Mesothelial cell of epicardium (in vitro differentiated cells): ENCODE measurements at regions not wholly inside any gene's neighbourhood (a gene's known extent, or its start where the extent isn't known, plus 50 kb on each side); places are given as distances from the start of the nearest gene placed in this dataset.

Source experiments
- DNase-seq, 2 experiments: peaks; one replicate each; pipeline ENCODE4 v3.0.0; 2021; ENCODE audit warnings: low spot score in 2 of 2; ENCODE audit not compliant: unreplicated experiment in 2 of 2
- H3K27ac Mint-ChIP-seq: 2 replicates; pipeline ENCODE4 v1.8.0; 2021; ENCODE audit warnings: mixed read lengths
- H3K27me3 Mint-ChIP-seq: 2 replicates; pipeline ENCODE4 v1.8.0; 2021; ENCODE audit warnings: low read depth, mixed read lengths
- H3K36me3 Mint-ChIP-seq: 2 replicates; pipeline ENCODE4 v1.8.0; 2021; ENCODE audit warnings: mixed read lengths
- H3K4me1 Mint-ChIP-seq: 2 replicates; pipeline ENCODE4 v1.8.0; 2021; ENCODE audit warnings: mixed read lengths
- H3K4me3 Mint-ChIP-seq: 2 replicates; pipeline ENCODE4 v1.8.0; 2021; ENCODE audit warnings: mild to moderate bottlenecking, moderate library complexity, mixed read lengths
- H3K9me3 Mint-ChIP-seq: 2 replicates; pipeline ENCODE4 v1.8.0; 2021; ENCODE audit warnings: mixed read lengths
- CTCF ChIP-seq: fragments of 200-600 bp; sonication (generic); IDR thresholded peaks from one replicate; pipeline ENCODE4 v1.5.0; 2021; ENCODE audit warnings: antibody characterized with exemption; ENCODE audit not compliant: unreplicated experiment

GRCh38 chr16:50991006-50991405, 160.1 kb downstream of the SALL1 start:
- no peak for DNase-seq
- Mint-ChIP-seq H3K36me3 (no peaks in the 10 kb centered on the region), H3K27ac (no peak overlapping the region), H3K4me1 (no peaks in the 10 kb centered on the region), H3K27me3 (peaks cover 3% of the 10 kb centered on the region), H3K9me3 (peaks cover 4% of the 10 kb centered on the region), H3K4me3 (no peak overlapping the region)
- no peak for TF ChIP-seq CTCF

- H3K36me3 Mint-ChIP-seq, result no peaks in the 10 kb centered on the region
These were observed 162.0 kb downstream of the SALL1 start for GRCh38 chr16:50989047-50989446.

GRCh38 chr16:50988441-50988840, 162.6 kb downstream of the SALL1 start:
- Mint-ChIP-seq H3K27ac (no peak overlapping the region), H3K36me3 (no peaks in the 10 kb centered on the region), H3K4me3 (no peak overlapping the region), H3K4me1 (no peaks in the 10 kb centered on the region), H3K9me3 (peaks cover 4% of the 10 kb centered on the region), H3K27me3 (no peaks in the 10 kb centered on the region)
- no peak for DNase-seq
- no peak for TF ChIP-seq CTCF

More at GRCh38 chr16:50989047-50989446, 162.0 kb downstream of the SALL1 start:
- H3K27ac Mint-ChIP-seq, result no peak overlapping the region
- no peak overlapping the region for H3K4me3 Mint-ChIP-seq
- H3K27me3 Mint-ChIP-seq, result no peaks in the 10 kb centered on the region
- no peak for TF ChIP-seq CTCF
- no peaks in the 10 kb centered on the region for H3K4me1 Mint-ChIP-seq
- H3K9me3 Mint-ChIP-seq, result peaks cover 4% of the 10 kb centered on the region
- no peak for DNase-seq

- peaks cover 7% of the 10 kb centered on the region for H3K9me3 Mint-ChIP-seq
- no peaks in the 10 kb centered on the region for H3K36me3 Mint-ChIP-seq
- no peak overlapping the region for H3K27ac Mint-ChIP-seq
These were observed 164.6 kb downstream of the SALL1 start for GRCh38 chr16:50986453-50986852.

GRCh38 chr16:50985733-50986132, 165.3 kb downstream of the SALL1 start:
- H3K36me3 Mint-ChIP-seq, result no peaks in the 10 kb centered on the region
- H3K4me3 Mint-ChIP-seq, result no peak overlapping the region
- TF ChIP-seq CTCF, result no peak
- no peak overlapping the region for H3K27ac Mint-ChIP-seq
- H3K9me3 Mint-ChIP-seq, result peaks cover 7% of the 10 kb centered on the region
- DNase-seq, result no peak
- no peaks in the 10 kb centered on the region for H3K4me1 Mint-ChIP-seq
- peaks cover 11% of the 10 kb centered on the region for H3K27me3 Mint-ChIP-seq

More at GRCh38 chr16:50986453-50986852, 164.6 kb downstream of the SALL1 start:
- no peak for DNase-seq
- TF ChIP-seq CTCF, result no peak
- Mint-ChIP-seq H3K4me3 (no peak overlapping the region), H3K4me1 (no peaks in the 10 kb centered on the region), H3K27me3 (peaks cover 11% of the 10 kb centered on the region)

- DNase-seq, result no peak
- peaks cover 7% of the 10 kb centered on the region for H3K9me3 Mint-ChIP-seq
- H3K4me1 Mint-ChIP-seq, result no peaks in the 10 kb centered on the region
- no peak overlapping the region for H3K4me3 Mint-ChIP-seq
- H3K36me3 Mint-ChIP-seq, result no peaks in the 10 kb centered on the region
- no peak overlapping the region for H3K27ac Mint-ChIP-seq
- no peak for TF ChIP-seq CTCF
- H3K27me3 Mint-ChIP-seq, result peaks cover 13% of the 10 kb centered on the region
These were observed 166.4 kb downstream of the SALL1 start for GRCh38 chr16:50984688-50985087.
